Posterior cingulate gyrus (tissue), 11 donors: ENCODE measurements at regions not wholly inside any gene's neighbourhood (a gene's known extent, or its start where the extent isn't known, plus 50 kb on each side); places are given as distances from the start of the nearest gene placed in this dataset.
A peak's percentile ranks its signal among the peaks of the same experiment; 100 is the strongest.

Experiments
- DNase-seq, 10 donors: peaks; one replicate each; pipeline versions ENCODE4 v3.0.0 to v3.0.0-alpha.2; 2020 to 2021; ENCODE audit warnings: mixed read lengths in 3 of 10
- intact Hi-C: fragments of 100-400 bp; cut with DNase I; formaldehyde crosslinking; loops from one replicate; pipeline ENCODE4 v1.15.1; 2023

GRCh38 chr6:169341706-169342105 lies 88.1 kb upstream of the THBS2 start:
- intact Hi-C loops = no loop called here
- DNase-seq = no peak

- DNase-seq = peak in 1 of 10 donors; percentile 61
- intact Hi-C loops = no loop called here
These were observed 87.4 kb upstream of the THBS2 start for GRCh38 chr6:169341065-169341464.

GRCh38 chr6:169340395-169340794 lies 86.7 kb upstream of the THBS2 start:
- intact Hi-C loops = no loop called here
- DNase-seq = no peak

GRCh38 chr6:169339731-169340309 lies 86.2 kb upstream of the THBS2 start:
- no peak for DNase-seq
- intact Hi-C loops = no loop called here

- intact Hi-C loops = no loop called here
- DNase-seq = peak in 1 of 10 donors; percentile 66
These were observed 85.4 kb upstream of the THBS2 start for GRCh38 chr6:169339025-169339424.

- intact Hi-C loops = no loop called here
- DNase-seq = peak in 1 of 10 donors; percentile 55
These were observed 84.3 kb upstream of the THBS2 start for GRCh38 chr6:169337886-169338445.

GRCh38 chr6:169335301-169335700 lies 81.7 kb upstream of the THBS2 start:
- no peak for DNase-seq
- intact Hi-C loops = no loop called here

- intact Hi-C loops = no loop called here
- DNase-seq = no peak
These were observed 78.6 kb upstream of the THBS2 start for GRCh38 chr6:169332250-169332649.

- DNase-seq = no peak
These were observed 74.6 kb upstream of the THBS2 start for GRCh38 chr6:169328112-169328801.

GRCh38 chr6:169326067-169326799 lies 72.6 kb upstream of the THBS2 start:
- intact Hi-C loops = loop anchor here (1.0 kb wide), 1 partner anchor 369 kb away; no protein-coding TSS in a partner anchor
- DNase-seq = peak in 7 of 10 donors; percentile 38 to 92 (median 61)

More at GRCh38 chr6:169328112-169328801, 74.6 kb upstream of the THBS2 start:
- intact Hi-C loops = no loop called here

GRCh38 chr6:169324656-169325459 lies 71.2 kb upstream of the THBS2 start:
- intact Hi-C loops = no loop called here
- DNase-seq = no peak

- intact Hi-C loops = no loop called here
- no peak for DNase-seq
These were observed 70.4 kb upstream of the THBS2 start for GRCh38 chr6:169324086-169324485.

GRCh38 chr6:169323221-169323620 lies 69.6 kb upstream of the THBS2 start:
- DNase-seq = no peak
- intact Hi-C loops = no loop called here

- no peak for DNase-seq
- intact Hi-C loops = no loop called here
These were observed 67.9 kb upstream of the THBS2 start for GRCh38 chr6:169321546-169321945.

GRCh38 chr6:169320013-169320412 lies 66.4 kb upstream of the THBS2 start:
- no peak for DNase-seq
- intact Hi-C loops = no loop called here

GRCh38 chr6:169317441-169318202 lies 64.0 kb upstream of the THBS2 start:
- intact Hi-C loops = no loop called here
- no peak for DNase-seq

GRCh38 chr6:169316651-169317050 lies 63.0 kb upstream of the THBS2 start:
- intact Hi-C loops = no loop called here
- no peak for DNase-seq

- peak in 1 of 10 donors; percentile 63 for DNase-seq
- intact Hi-C loops = no loop called here
These were observed 62.4 kb upstream of the THBS2 start for GRCh38 chr6:169315830-169316614.
